OCI-LY1 (cell line): ENCODE measurements at regions not wholly inside any gene's neighbourhood (a gene's known extent, or its start where the extent isn't known, plus 50 kb on each side); places are given as distances from the start of the nearest gene placed in this dataset.

Source experiments
- EZH2 ChIP-seq: fragments of 200-600 bp; sonication (generic), shearing (Covaris generic); IDR thresholded peaks from 2 replicates; pipeline ENCODE4 v1.8.0; 2017; ENCODE audit warnings: borderline replicate concordance, mixed run types, mild to moderate bottlenecking, antibody characterized with exemption, low read length, moderate library complexity, mixed read lengths
- TF ChIP-seq, protein P1 (sequence below): fragments of 200-600 bp; sonication (generic), shearing (Covaris generic); IDR thresholded peaks from 2 replicates; pipeline ENCODE4 v1.5.1; 2017; ENCODE audit warnings: mild to moderate bottlenecking, antibody characterized with exemption, low read length, moderate library complexity, mixed read lengths

DNA sequence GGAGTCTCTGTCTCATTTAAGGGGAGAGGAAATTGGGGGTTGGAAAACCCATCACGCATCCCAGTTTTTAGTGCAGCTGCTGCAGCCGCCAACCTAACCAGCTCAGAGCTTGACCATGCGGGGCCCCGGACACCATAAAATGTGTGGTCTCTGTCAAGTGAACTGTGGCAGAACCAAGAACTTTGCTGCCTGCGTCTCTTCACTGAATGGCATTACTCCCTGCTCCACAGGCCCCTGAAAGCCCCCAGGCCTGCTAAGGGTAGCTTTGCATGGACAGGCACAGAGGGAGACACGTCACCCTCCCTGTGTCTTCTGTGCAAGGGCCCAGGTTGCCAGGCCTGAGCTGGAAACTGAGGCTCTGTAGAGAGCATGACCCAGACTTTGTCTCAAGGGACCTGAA is 144.6 kb upstream of the GPR26 start:
- TF ChIP-seq, protein P1, sequence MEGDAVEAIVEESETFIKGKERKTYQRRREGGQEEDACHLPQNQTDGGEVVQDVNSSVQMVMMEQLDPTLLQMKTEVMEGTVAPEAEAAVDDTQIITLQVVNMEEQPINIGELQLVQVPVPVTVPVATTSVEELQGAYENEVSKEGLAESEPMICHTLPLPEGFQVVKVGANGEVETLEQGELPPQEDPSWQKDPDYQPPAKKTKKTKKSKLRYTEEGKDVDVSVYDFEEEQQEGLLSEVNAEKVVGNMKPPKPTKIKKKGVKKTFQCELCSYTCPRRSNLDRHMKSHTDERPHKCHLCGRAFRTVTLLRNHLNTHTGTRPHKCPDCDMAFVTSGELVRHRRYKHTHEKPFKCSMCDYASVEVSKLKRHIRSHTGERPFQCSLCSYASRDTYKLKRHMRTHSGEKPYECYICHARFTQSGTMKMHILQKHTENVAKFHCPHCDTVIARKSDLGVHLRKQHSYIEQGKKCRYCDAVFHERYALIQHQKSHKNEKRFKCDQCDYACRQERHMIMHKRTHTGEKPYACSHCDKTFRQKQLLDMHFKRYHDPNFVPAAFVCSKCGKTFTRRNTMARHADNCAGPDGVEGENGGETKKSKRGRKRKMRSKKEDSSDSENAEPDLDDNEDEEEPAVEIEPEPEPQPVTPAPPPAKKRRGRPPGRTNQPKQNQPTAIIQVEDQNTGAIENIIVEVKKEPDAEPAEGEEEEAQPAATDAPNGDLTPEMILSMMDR = no peak
- no peak for TF ChIP-seq EZH2
